Fibroblast of skin of abdomen (primary cell): ENCODE measurements at regions not wholly inside any gene's neighbourhood (a gene's known extent, or its start where the extent isn't known, plus 50 kb on each side); places are given as distances from the start of the nearest gene placed in this dataset.
"Not testable (repeated sequence)": the region's sequence is repeated elsewhere in the genome, so short reads cannot be mapped to it uniquely, and the experiment has no call there.

Experiments used
- DNase-seq: peaks from one replicate; pipeline ENCODE4 v3.0.0-alpha.2; 2013

GRCh38 chr9:40928803-40929487 lies 199.5 kb downstream of the FOXD4L6 start:
- DNase-seq: no peak

GRCh38 chr9:40927851-40928802 lies 200.4 kb downstream of the FOXD4L6 start:
- no peak for DNase-seq

- no peak for DNase-seq
Observed at GRCh38 chr9:40927260-40927631, 201.2 kb downstream of the FOXD4L6 start.

- DNase-seq: no peak
Observed at GRCh38 chr9:40926404-40927259, 201.8 kb downstream of the FOXD4L6 start.

GRCh38 chr9:40925149-40925548 lies 203.3 kb downstream of the FOXD4L6 start:
- DNase-seq: no peak

- not testable (repeated sequence) for DNase-seq
Observed at GRCh38 chr9:40916399-40916783, 212.1 kb downstream of the FOXD4L6 start.

- not testable (repeated sequence) for DNase-seq
Observed at GRCh38 chr9:40915660-40916398, 212.7 kb downstream of the FOXD4L6 start.

GRCh38 chr9:40914772-40915659 lies 213.5 kb downstream of the FOXD4L6 start:
- no peak for DNase-seq

GRCh38 chr9:40913928-40914673 lies 214.4 kb downstream of the FOXD4L6 start:
- DNase-seq: no peak

GRCh38 chr9:40913096-40913719 lies 215.3 kb downstream of the FOXD4L6 start:
- DNase-seq: no peak

GRCh38 chr9:40912679-40913078 lies 215.8 kb downstream of the FOXD4L6 start:
- DNase-seq: not testable (repeated sequence)

GRCh38 chr9:40911647-40912046 lies 216.8 kb downstream of the FOXD4L6 start:
- DNase-seq: no peak

GRCh38 chr9:40910995-40911394 lies 217.5 kb downstream of the FOXD4L6 start:
- DNase-seq: not testable (repeated sequence)

GRCh38 chr9:40909821-40910220 lies 218.7 kb downstream of the FOXD4L6 start:
- DNase-seq: no peak

GRCh38 chr9:40909111-40909510 lies 219.4 kb downstream of the FOXD4L6 start:
- DNase-seq: not testable (repeated sequence)

GRCh38 chr9:40907657-40908624 lies 220.5 kb downstream of the FOXD4L6 start:
- no peak for DNase-seq

GRCh38 chr9:40906879-40907278 lies 221.6 kb downstream of the FOXD4L6 start:
- not testable (repeated sequence) for DNase-seq

- not testable (repeated sequence) for DNase-seq
Observed at GRCh38 chr9:40892315-40892714, 236.2 kb downstream of the FOXD4L6 start.
